ENCODE measurements at regions not wholly inside any gene's neighbourhood (a gene's known extent, or its start where the extent isn't known, plus 50 kb on each side); places are given as distances from the start of the nearest gene placed in this dataset.
"Not testable (repeated sequence)": the region's sequence is repeated elsewhere in the genome, so short reads cannot be mapped to it uniquely, and the experiment has no call there.

- no peak for DNase-seq (ENCODE audit: extremely low read depth, low read depth)
Measured at GRCh38 chr5:174503086-174503460, 221.3 kb upstream of the MSX2 start.

DNA sequence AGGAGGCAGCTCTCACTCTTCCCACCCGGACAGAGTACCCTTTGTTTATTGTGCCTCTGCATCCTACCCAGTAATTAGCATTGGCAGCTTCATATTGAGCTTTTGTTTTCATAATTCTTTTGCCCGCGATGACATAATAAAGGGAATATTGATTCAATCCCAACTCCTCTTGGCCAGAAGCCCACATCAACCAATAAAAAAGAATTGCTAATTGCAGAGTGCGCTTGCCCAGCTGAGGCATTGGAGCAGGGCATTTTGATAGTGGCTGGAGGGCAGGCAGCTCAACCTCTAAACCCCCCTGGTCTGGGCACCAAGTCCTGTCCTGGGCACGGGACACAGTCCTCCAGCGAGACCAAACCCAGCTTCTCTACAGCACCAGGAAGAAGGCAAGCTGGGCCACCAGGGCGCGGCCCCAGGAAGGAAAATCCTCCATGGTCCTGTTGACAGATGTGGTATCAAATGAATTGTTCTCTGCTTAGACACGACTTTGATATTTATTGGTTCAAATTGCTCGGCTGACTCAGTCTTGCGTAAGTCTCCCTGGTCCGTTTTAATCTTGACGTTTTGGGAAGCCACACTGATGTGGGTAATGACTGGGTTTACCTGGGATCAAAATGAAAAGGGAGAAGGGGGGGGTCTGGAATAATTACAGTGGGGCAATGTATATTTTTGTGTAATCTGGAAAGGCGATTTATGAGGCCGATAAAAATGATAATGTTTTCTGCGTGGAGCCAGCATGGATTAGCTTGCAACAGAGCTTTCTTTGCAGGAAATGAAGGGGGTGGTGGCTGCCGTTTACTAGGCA is 220.7 kb upstream of the MSX2 start:
- TF ChIP-seq, protein P1, sequence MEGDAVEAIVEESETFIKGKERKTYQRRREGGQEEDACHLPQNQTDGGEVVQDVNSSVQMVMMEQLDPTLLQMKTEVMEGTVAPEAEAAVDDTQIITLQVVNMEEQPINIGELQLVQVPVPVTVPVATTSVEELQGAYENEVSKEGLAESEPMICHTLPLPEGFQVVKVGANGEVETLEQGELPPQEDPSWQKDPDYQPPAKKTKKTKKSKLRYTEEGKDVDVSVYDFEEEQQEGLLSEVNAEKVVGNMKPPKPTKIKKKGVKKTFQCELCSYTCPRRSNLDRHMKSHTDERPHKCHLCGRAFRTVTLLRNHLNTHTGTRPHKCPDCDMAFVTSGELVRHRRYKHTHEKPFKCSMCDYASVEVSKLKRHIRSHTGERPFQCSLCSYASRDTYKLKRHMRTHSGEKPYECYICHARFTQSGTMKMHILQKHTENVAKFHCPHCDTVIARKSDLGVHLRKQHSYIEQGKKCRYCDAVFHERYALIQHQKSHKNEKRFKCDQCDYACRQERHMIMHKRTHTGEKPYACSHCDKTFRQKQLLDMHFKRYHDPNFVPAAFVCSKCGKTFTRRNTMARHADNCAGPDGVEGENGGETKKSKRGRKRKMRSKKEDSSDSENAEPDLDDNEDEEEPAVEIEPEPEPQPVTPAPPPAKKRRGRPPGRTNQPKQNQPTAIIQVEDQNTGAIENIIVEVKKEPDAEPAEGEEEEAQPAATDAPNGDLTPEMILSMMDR (IDR thresholded peaks at IDR 0.05; ENCODE audit: low read depth, low read length), result peak; percentile 5; the same call in 1 of the 2 replicates

More at GRCh38 chr5:174503086-174503460, 221.3 kb upstream of the MSX2 start:
- TF ChIP-seq, protein P1 (IDR thresholded peaks at IDR 0.05; ENCODE audit: low read depth, low read length), result no peak

GRCh38 chr5:174504266-174504726 is 220.1 kb upstream of the MSX2 start:
- TF ChIP-seq, protein P1 (IDR thresholded peaks at IDR 0.05; ENCODE audit: low read depth, low read length), result no peak
- no peak for DNase-seq (ENCODE audit: extremely low read depth, low read depth)

More for the DNA sequence above, 220.7 kb upstream of the MSX2 start:
- peak; percentile 60 for DNase-seq (ENCODE audit: extremely low read depth, low read depth)

GRCh38 chr5:174505621-174506020 is 218.8 kb upstream of the MSX2 start:
- DNase-seq (ENCODE audit: extremely low read depth, low read depth), result no peak
- TF ChIP-seq, protein P1 (IDR thresholded peaks at IDR 0.05; ENCODE audit: low read depth, low read length), result no peak

DNA sequence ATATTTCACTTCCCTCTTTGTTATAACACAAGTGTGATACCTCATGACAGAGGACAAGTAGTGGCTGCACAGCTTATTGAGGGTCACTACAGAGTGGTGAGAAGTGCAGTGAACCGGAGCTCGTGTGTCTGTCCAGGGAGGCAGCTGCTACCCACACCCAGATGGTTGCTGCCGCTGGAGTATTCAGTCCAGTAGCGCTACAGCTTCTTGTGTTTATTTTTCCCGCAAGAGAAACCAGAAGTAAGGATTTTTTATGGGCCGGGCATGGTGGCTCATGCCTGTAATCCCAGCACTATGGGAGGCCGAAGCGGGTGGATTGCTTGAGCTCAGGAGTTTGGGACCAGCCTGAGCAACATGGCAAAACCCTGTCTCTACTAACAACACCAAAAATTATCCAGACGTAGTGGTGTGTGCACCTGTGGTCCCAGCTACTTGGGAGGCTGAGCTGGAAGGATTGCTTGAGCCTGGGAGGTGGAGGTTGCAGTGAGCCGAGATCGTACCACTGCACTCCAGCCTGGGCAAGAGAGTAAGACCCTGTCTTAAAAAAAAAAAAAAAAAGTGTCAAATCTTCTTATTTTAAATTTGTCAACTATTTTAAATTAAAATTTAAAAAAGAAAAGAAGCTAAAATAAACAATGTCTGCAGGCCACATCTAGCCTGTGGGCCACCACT is 213.5 kb upstream of the MSX2 start:
- DNase-seq (ENCODE audit: extremely low read depth, low read depth), result not testable (repeated sequence)

GRCh38 chr5:174511714-174512253 is 212.6 kb upstream of the MSX2 start:
- no peak for DNase-seq (ENCODE audit: extremely low read depth, low read depth)
- TF ChIP-seq, protein P1 (IDR thresholded peaks at IDR 0.05; ENCODE audit: low read depth, low read length), result no peak

GRCh38 chr5:174514325-174514724 is 210.1 kb upstream of the MSX2 start:
- no peak for DNase-seq (ENCODE audit: extremely low read depth, low read depth)
- TF ChIP-seq, protein P1 (IDR thresholded peaks at IDR 0.05; ENCODE audit: low read depth, low read length), result no peak

All from AG09319 (cell line).